Brain microvascular endothelial cell (primary cell): ENCODE measurements at regions not wholly inside any gene's neighbourhood (a gene's known extent, or its start where the extent isn't known, plus 50 kb on each side); places are given as distances from the start of the nearest gene placed in this dataset.

ENCODE experiments used
- DNase-seq: peaks from one replicate; pipeline ENCODE4 v3.0.0-alpha.2; 2020
- H3K27ac ChIP-seq: fragments of 250-450 bp; sonication (Bioruptor Pico); 2 replicates; pipeline ENCODE4 v1.5.1; 2020; ENCODE audit warnings: mild to moderate bottlenecking, moderate library complexity
- H3K27me3 ChIP-seq: fragments of 250-450 bp; sonication (Bioruptor Pico); replicated peaks from 2 replicates; pipeline ENCODE4 v1.5.1; 2020; ENCODE audit warnings: mild to moderate bottlenecking
- H3K36me3 ChIP-seq: fragments of 250-450 bp; sonication (Bioruptor Pico); replicated peaks from 2 replicates; pipeline ENCODE4 v1.5.1; 2020; ENCODE audit warnings: mild to moderate bottlenecking
- H3K4me3 ChIP-seq: 2 replicates; pipeline ENCODE4 v1.5.1; 2011; ENCODE audit warnings: low read depth, mild to moderate bottlenecking, control low read depth, low read length, moderate library complexity
- in situ Hi-C: cut with HindIII; loops from 2 replicates; pipeline ENCODE4 v1.10.0; 2017; ENCODE audit warnings: low sequenced_read_pairs, low pct_ligation_motif_present
- TF ChIP-seq, protein P1 (sequence below): IDR thresholded peaks from 2 replicates; pipeline ENCODE4 v1.5.1; 2011; ENCODE audit warnings: low read depth, mild to moderate bottlenecking, moderate library complexity, low read length, control low read depth, inconsistent platforms; ENCODE audit errors: missing control alignments

GRCh38 chr13:89721216-89721615, 1626.3 kb upstream of the MIR17HG start:
- Histone ChIP-seq H3K27ac (no peak overlapping the region), H3K36me3 (no peaks in the 10 kb centered on the region), H3K4me3 (no peak overlapping the region), H3K27me3 (no peaks in the 10 kb centered on the region)
- in situ Hi-C loops, result no loop called here
- TF ChIP-seq, protein P1, sequence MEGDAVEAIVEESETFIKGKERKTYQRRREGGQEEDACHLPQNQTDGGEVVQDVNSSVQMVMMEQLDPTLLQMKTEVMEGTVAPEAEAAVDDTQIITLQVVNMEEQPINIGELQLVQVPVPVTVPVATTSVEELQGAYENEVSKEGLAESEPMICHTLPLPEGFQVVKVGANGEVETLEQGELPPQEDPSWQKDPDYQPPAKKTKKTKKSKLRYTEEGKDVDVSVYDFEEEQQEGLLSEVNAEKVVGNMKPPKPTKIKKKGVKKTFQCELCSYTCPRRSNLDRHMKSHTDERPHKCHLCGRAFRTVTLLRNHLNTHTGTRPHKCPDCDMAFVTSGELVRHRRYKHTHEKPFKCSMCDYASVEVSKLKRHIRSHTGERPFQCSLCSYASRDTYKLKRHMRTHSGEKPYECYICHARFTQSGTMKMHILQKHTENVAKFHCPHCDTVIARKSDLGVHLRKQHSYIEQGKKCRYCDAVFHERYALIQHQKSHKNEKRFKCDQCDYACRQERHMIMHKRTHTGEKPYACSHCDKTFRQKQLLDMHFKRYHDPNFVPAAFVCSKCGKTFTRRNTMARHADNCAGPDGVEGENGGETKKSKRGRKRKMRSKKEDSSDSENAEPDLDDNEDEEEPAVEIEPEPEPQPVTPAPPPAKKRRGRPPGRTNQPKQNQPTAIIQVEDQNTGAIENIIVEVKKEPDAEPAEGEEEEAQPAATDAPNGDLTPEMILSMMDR, result no peak
- no peak for DNase-seq

DNA sequence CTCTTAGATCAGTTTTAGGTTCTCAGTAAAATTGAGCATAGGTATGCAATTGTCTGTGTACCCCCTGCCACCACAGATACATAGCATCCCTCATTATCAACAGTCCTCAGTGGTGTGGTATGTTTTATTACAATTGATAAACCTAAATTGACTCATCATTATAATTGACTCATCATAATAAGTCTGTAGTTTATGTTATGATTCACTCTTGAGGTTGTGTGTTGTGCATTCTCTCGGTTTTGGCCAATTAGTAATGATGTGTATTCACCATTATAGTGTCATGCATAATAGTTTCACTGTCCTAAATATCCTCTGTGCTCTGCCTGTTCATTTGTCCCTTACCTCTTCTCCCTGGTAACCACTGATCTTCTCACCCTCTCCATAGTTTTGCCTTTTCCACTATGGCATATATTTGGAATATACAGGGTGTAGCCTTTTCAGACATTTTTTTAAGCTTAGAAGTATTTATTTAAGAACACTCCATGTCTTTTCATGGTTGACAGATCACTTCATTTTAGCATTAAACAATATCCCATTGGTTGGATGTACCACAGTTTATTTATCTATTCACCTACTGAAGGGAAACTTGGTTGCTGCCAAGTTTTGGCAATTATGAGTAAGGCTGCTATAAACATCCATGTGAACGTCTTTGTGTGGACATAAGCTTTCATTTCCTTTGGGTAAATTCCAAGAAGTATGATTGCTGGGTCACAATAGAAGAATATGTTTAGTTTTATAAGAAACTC, 1620.6 kb upstream of the MIR17HG start:
- Histone ChIP-seq H3K4me3 (no peak overlapping the region), H3K27ac (no peak overlapping the region), H3K36me3 (no peaks in the 10 kb centered on the region), H3K27me3 (no peaks in the 10 kb centered on the region)
- in situ Hi-C loops, result no loop called here
- TF ChIP-seq, protein P1, result no peak
- peak; percentile 0 for DNase-seq

DNA sequence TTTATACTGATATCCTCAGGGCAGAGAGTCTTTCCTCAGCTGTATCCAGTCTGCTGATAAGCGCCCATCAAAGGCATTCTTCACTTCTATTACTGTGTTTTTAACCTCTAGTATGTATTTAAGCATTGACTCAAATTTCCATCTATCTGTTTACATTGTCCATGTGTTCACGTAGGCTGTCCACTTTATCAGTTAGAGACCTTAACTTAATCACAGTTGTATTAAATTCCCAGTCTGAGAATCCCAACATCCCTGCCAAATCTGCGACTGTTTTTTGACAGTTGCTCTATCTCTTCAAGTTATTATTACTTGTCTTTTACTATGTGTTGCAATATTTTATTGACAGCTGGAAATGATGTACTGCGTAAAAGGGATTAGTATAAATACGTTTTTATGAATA, 1613.7 kb upstream of the MIR17HG start:
- no peak for DNase-seq
- TF ChIP-seq, protein P1, result no peak
- Histone ChIP-seq H3K27me3 (no peaks in the 10 kb centered on the region), H3K36me3 (no peaks in the 10 kb centered on the region), H3K27ac (no peak overlapping the region), H3K4me3 (no peak overlapping the region)
- in situ Hi-C loops, result no loop called here

- no peak for DNase-seq
- TF ChIP-seq, protein P1, result no peak
- in situ Hi-C loops, result no loop called here
- H3K27me3 ChIP-seq, result no peaks in the 10 kb centered on the region
- H3K36me3 ChIP-seq, result no peaks in the 10 kb centered on the region
- no peak overlapping the region for H3K27ac ChIP-seq
- H3K4me3 ChIP-seq, result no peak overlapping the region
Measured at GRCh38 chr13:89737051-89737450, 1610.4 kb upstream of the MIR17HG start.

- Histone ChIP-seq H3K27ac (no peak overlapping the region), H3K27me3 (no peaks in the 10 kb centered on the region), H3K36me3 (no peaks in the 10 kb centered on the region), H3K4me3 (no peak overlapping the region)
- no peak for DNase-seq
- in situ Hi-C loops, result no loop called here
- TF ChIP-seq, protein P1, result no peak
Measured at GRCh38 chr13:89738072-89738471, 1609.4 kb upstream of the MIR17HG start.
